Natural killer cell (primary cell): ENCODE measurements at regions not wholly inside any gene's neighbourhood (a gene's known extent, or its start where the extent isn't known, plus 50 kb on each side); places are given as distances from the start of the nearest gene placed in this dataset.

Experiments
- ATAC-seq, 3 donors: fragments of 150-1000 bp in 2 of 3; fragments of 200-7000 bp in 1 of 3; cut with Tn5 transposase; 1 replicate in 1 of 3; 2 replicates in 2 of 3; pipeline ENCODE4 v1.10.0; 2021; ENCODE audit warnings: mild to moderate bottlenecking in 2 of 3, moderate library complexity in 2 of 3
- DNase-seq, 2 donors: peaks; one replicate each; pipeline versions ENCODE4 v3.0.0 to v3.0.0-alpha.2; 2013 to 2021; ENCODE audit warnings: mixed read lengths in 1 of 2
- H3K27ac ChIP-seq: one replicate; pipeline ENCODE4 v1.5.1; 2013; ENCODE audit warnings: mild to moderate bottlenecking, low read length
- H3K27me3 ChIP-seq: one replicate; pipeline ENCODE4 v1.6.1; 2013; ENCODE audit warnings: low read length; ENCODE audit not compliant: control insufficient read depth, insufficient read depth
- H3K36me3 ChIP-seq: one replicate; pipeline ENCODE4 v1.6.1; 2013; ENCODE audit warnings: low read length; ENCODE audit not compliant: control insufficient read depth, insufficient read depth
- H3K4me1 ChIP-seq: one replicate; pipeline ENCODE4 v1.6.1; 2013; ENCODE audit warnings: low read length; ENCODE audit not compliant: control insufficient read depth, insufficient read depth
- H3K4me3 ChIP-seq: one replicate; pipeline ENCODE4 v1.5.1; 2013; ENCODE audit warnings: low read length
- H3K9me3 ChIP-seq: one replicate; pipeline ENCODE4 v1.6.1; 2013; ENCODE audit warnings: low read length; ENCODE audit not compliant: control insufficient read depth, insufficient read depth
- H3K27ac Mint-ChIP-seq, 2 donors: one replicate each; pipeline ENCODE4 v1.8.0; 2022; ENCODE audit warnings: mild to moderate bottlenecking in 2 of 2, mixed read lengths in 2 of 2, moderate library complexity in 1 of 2
- H3K27me3 Mint-ChIP-seq, 2 donors: one replicate each; pipeline ENCODE4 v1.8.0; 2022; ENCODE audit warnings: low read depth in 2 of 2, mixed read lengths in 2 of 2
- H3K36me3 Mint-ChIP-seq: one replicate; pipeline ENCODE4 v1.8.0; 2022; ENCODE audit warnings: mixed read lengths
- H3K4me1 Mint-ChIP-seq, 2 donors: one replicate each; pipeline ENCODE4 v1.8.0; 2022; ENCODE audit warnings: mixed read lengths in 2 of 2
- H3K4me3 Mint-ChIP-seq: one replicate; pipeline ENCODE4 v1.8.0; 2022; ENCODE audit warnings: mild to moderate bottlenecking, moderate library complexity, mixed read lengths
- H3K9me3 Mint-ChIP-seq, 2 donors: one replicate each; pipeline ENCODE4 v1.8.0; 2022; ENCODE audit warnings: mixed read lengths in 2 of 2
- CTCF ChIP-seq: fragments of 200-600 bp; IDR thresholded peaks from one replicate; pipeline ENCODE4 v1.8.0; 2022; ENCODE audit warnings: antibody characterized with exemption
- WGBS: methylation state at CpG from one replicate; pipeline ENCODE4 v1.1.7; 2013; ENCODE audit warnings: missing lambda C conversion rate; ENCODE audit not compliant: insufficient coverage; 5-methylcytosine and 5-hydroxymethylcytosine counted together
- intact Hi-C: fragments of 100-400 bp; cut with micrococcal nuclease; formaldehyde crosslinking; loops from one replicate; pipeline ENCODE4 v1.14.2; 2022

GRCh38 chrX:57821703-57822387, 88.4 kb downstream of the ZXDA start:
- 47% methylated on average over 5 of the region's 8 CpGs for WGBS
- Mint-ChIP-seq H3K9me3 (no peaks in the 10 kb centered on the region), H3K36me3 (no peaks in the 10 kb centered on the region), H3K27ac (no peak overlapping the region), H3K4me1 (peaks cover 0 to 5% of the 10 kb centered on the region in 2 donors), H3K4me3 (no peak overlapping the region), H3K27me3 (peaks cover 0 to 19% of the 10 kb centered on the region in 2 donors)
- Histone ChIP-seq H3K27ac (no peak overlapping the region), H3K4me1 (no peaks in the 10 kb centered on the region), H3K9me3 (no peaks in the 10 kb centered on the region), H3K27me3 (no peaks in the 10 kb centered on the region), H3K4me3 (no peak overlapping the region), H3K36me3 (no peaks in the 10 kb centered on the region)
- ATAC-seq: peak in 1 of 3 donors; percentile 67
- DNase-seq: peak in 1 of 2 donors; percentile 77
- intact Hi-C loops: loop anchor here (1.0 to 5.0 kb wide), 2 partner anchors 97 to 205 kb away; no protein-coding TSS in a partner anchor
- peak; percentile 45 for TF ChIP-seq CTCF

GRCh38 chrX:57817302-57817701, 93.0 kb downstream of the ZXDA start:
- Histone ChIP-seq H3K36me3 (no peaks in the 10 kb centered on the region), H3K4me3 (no peak overlapping the region), H3K9me3 (no peaks in the 10 kb centered on the region), H3K27me3 (no peaks in the 10 kb centered on the region), H3K4me1 (no peaks in the 10 kb centered on the region), H3K27ac (no peak overlapping the region)
- Mint-ChIP-seq H3K36me3 (no peaks in the 10 kb centered on the region), H3K4me3 (no peak overlapping the region), H3K27me3 (peaks cover 0 to 19% of the 10 kb centered on the region in 2 donors), H3K9me3 (peaks cover 0 to 5% of the 10 kb centered on the region in 2 donors), H3K4me1 (peaks cover 0 to 5% of the 10 kb centered on the region in 2 donors), H3K27ac (no peak overlapping the region)
- intact Hi-C loops: no loop called here
- ATAC-seq: no peak
- no CpG with 5 or more reads among the region's 2 CpGs for WGBS
- TF ChIP-seq CTCF: no peak
- DNase-seq: peak in 1 of 2 donors; percentile 1

- H3K36me3 Mint-ChIP-seq: no peaks in the 10 kb centered on the region
- H3K27ac Mint-ChIP-seq: no peak overlapping the region
- no peak overlapping the region for H3K4me3 ChIP-seq
- H3K4me3 Mint-ChIP-seq: no peak overlapping the region
- no peaks in the 10 kb centered on the region for H3K4me1 Mint-ChIP-seq
- WGBS: no CpG with 5 or more reads among the region's 4 CpGs
- H3K4me1 ChIP-seq: no peaks in the 10 kb centered on the region
- H3K27me3 Mint-ChIP-seq: peaks cover 0 to 11% of the 10 kb centered on the region in 2 donors
- H3K9me3 Mint-ChIP-seq: no peaks in the 10 kb centered on the region
- H3K9me3 ChIP-seq: no peaks in the 10 kb centered on the region
- H3K36me3 ChIP-seq: no peaks in the 10 kb centered on the region
- no peak for ATAC-seq
- DNase-seq: no peak
- no peaks in the 10 kb centered on the region for H3K27me3 ChIP-seq
- no peak overlapping the region for H3K27ac ChIP-seq
- TF ChIP-seq CTCF: no peak
- intact Hi-C loops: no loop called here
Measured at GRCh38 chrX:57772637-57773036, 92.6 kb upstream of the NLRP2B start.

DNA sequence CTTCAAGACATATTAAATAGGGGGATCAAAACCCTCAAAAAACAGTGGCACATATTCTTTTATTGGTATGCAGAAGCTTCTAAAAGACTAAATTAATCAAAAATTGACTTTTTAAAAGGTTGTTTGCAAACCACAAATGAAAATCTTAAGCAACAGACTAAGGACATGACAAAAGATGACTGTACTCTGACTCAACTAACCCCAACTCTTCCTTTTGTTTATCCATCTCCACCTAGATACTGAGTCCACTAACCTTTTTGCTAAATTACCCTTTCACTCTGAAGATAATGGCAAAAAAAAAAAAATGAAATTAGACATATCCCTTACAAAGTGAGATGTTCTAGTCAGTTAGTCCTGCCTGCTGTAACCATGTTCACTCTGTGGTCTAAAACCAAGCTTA, 91.6 kb upstream of the NLRP2B start:
- H3K27me3 Mint-ChIP-seq: peaks cover 0 to 11% of the 10 kb centered on the region in 2 donors
- Histone ChIP-seq H3K27me3 (no peaks in the 10 kb centered on the region), H3K9me3 (no peaks in the 10 kb centered on the region), H3K27ac (no peak overlapping the region), H3K4me3 (no peak overlapping the region), H3K4me1 (no peaks in the 10 kb centered on the region), H3K36me3 (no peaks in the 10 kb centered on the region)
- ATAC-seq: no peak
- H3K9me3 Mint-ChIP-seq: no peaks in the 10 kb centered on the region
- no peaks in the 10 kb centered on the region for H3K4me1 Mint-ChIP-seq
- H3K36me3 Mint-ChIP-seq: no peaks in the 10 kb centered on the region
- TF ChIP-seq CTCF: no peak
- H3K27ac Mint-ChIP-seq: no peak overlapping the region
- DNase-seq: no peak
- intact Hi-C loops: no loop called here
- no peak overlapping the region for H3K4me3 Mint-ChIP-seq
